OCI-LY1 (cell line): ENCODE measurements at regions not wholly inside any gene's neighbourhood (a gene's known extent, or its start where the extent isn't known, plus 50 kb on each side); places are given as distances from the start of the nearest gene placed in this dataset.

ENCODE experiments used
- EZH2 ChIP-seq: fragments of 200-600 bp; sonication (generic), shearing (Covaris generic); IDR thresholded peaks from 2 replicates; pipeline ENCODE4 v1.8.0; 2017; ENCODE audit warnings: borderline replicate concordance, mixed run types, mild to moderate bottlenecking, antibody characterized with exemption, low read length, moderate library complexity, mixed read lengths
- TF ChIP-seq, protein P1 (sequence below): fragments of 200-600 bp; sonication (generic), shearing (Covaris generic); IDR thresholded peaks from 2 replicates; pipeline ENCODE4 v1.5.1; 2017; ENCODE audit warnings: mild to moderate bottlenecking, antibody characterized with exemption, low read length, moderate library complexity, mixed read lengths

DNA sequence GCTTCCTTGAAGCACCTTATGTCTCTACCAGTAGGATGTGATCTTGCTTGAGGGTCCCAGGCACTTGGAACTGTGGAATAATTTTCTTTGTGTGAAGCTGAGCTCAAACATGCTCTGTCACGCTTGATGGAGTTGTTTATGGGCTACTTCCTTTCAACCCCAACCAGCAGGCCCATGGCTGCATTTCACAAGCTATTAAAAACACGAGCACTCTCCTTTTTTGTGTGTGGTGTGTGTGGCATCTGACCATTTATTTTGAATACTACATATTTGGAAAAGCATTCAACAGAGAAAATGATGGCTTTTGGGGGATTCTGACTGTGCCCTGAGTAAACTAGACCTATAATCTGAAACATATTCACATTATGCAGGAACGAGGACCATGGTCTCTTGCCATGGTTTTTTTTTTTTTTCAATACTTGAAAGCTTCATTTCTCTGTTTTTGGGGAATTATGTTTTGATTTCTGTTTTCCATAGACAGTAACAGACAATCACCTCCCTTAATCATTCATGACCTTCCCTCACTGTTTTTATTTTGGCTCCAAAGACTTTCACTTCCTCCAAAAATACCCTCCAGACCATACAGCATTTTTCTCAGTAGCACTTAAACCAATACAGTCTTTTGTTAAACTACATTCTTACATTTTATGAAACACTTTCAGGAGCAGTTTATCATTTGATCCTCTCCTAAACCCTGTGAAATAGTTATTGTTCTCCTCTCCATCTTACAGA is 233.6 kb upstream of the BMPER start:
- TF ChIP-seq EZH2: no peak
- TF ChIP-seq, protein P1, sequence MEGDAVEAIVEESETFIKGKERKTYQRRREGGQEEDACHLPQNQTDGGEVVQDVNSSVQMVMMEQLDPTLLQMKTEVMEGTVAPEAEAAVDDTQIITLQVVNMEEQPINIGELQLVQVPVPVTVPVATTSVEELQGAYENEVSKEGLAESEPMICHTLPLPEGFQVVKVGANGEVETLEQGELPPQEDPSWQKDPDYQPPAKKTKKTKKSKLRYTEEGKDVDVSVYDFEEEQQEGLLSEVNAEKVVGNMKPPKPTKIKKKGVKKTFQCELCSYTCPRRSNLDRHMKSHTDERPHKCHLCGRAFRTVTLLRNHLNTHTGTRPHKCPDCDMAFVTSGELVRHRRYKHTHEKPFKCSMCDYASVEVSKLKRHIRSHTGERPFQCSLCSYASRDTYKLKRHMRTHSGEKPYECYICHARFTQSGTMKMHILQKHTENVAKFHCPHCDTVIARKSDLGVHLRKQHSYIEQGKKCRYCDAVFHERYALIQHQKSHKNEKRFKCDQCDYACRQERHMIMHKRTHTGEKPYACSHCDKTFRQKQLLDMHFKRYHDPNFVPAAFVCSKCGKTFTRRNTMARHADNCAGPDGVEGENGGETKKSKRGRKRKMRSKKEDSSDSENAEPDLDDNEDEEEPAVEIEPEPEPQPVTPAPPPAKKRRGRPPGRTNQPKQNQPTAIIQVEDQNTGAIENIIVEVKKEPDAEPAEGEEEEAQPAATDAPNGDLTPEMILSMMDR: no peak
